Ishikawa (cell line): ENCODE measurements at regions not wholly inside any gene's neighbourhood (a gene's known extent, or its start where the extent isn't known, plus 50 kb on each side); places are given as distances from the start of the nearest gene placed in this dataset.

Source experiments
- CEBPB ChIP-seq: IDR thresholded peaks from 2 replicates; pipeline ENCODE4 v1.6.1; 2012
- CREB1 ChIP-seq: IDR thresholded peaks from 2 replicates; pipeline ENCODE4 v1.6.1; 2012; ENCODE audit warnings: low read depth
- EGR1 ChIP-seq: IDR thresholded peaks from 2 replicates; pipeline ENCODE4 v1.6.1; 2012
- EP300 ChIP-seq: IDR thresholded peaks from 2 replicates; pipeline ENCODE4 v1.6.1; 2012; ENCODE audit warnings: borderline replicate concordance
- FOXM1 ChIP-seq: IDR thresholded peaks from 2 replicates; pipeline ENCODE4 v1.6.1; 2012; ENCODE audit warnings: low read depth, borderline replicate concordance
- NFIC ChIP-seq: IDR thresholded peaks from 2 replicates; pipeline ENCODE4 v1.6.1; 2012
- RAD21 ChIP-seq: IDR thresholded peaks from 2 replicates; pipeline ENCODE4 v1.6.1; 2012; ENCODE audit warnings: low read depth
- REST ChIP-seq: IDR thresholded peaks from 2 replicates; pipeline ENCODE4 v1.6.1; 2012; ENCODE audit warnings: low read depth, mild to moderate bottlenecking
- TAF1 ChIP-seq: IDR thresholded peaks from 2 replicates; pipeline ENCODE4 v1.6.1; 2012; ENCODE audit warnings: low read depth, mild to moderate bottlenecking
- TCF12 ChIP-seq: IDR thresholded peaks from 2 replicates; pipeline ENCODE4 v1.6.1; 2012; ENCODE audit warnings: low read depth
- TEAD4 ChIP-seq: IDR thresholded peaks from 2 replicates; pipeline ENCODE4 v1.6.1; 2012
- USF1 ChIP-seq: IDR thresholded peaks from 2 replicates; pipeline ENCODE4 v1.6.1; 2012
- YY1 ChIP-seq: IDR thresholded peaks from 2 replicates; pipeline ENCODE4 v1.6.1; 2012; ENCODE audit warnings: low read depth
- ZBTB7A ChIP-seq: IDR thresholded peaks from 2 replicates; pipeline ENCODE4 v1.6.1; 2012; ENCODE audit warnings: low read depth
- TF ChIP-seq, protein P1 (sequence below): IDR thresholded peaks from 2 replicates; pipeline ENCODE4 v1.6.1; 2012

DNA sequence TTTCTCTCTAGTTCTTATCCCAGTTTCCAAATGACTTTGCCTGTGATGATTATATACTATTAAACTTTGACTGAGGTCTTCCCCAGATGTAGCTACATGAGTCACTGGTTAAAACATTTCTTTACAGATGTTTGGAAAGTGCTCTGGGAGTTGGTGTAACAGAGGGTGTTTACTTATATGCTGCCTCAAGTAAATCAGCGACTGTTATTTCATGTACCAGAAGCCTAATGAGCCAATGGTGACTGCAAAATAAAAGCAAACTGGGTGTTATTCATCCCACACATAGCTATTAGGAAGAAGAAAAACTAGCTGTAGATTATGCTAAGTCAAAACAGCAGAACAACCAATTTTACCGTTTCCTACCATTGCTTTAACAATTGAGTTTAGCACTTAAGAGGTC is 929.7 kb upstream of the SEMA6A start:
- TF ChIP-seq TCF12 (no peak), NFIC (no peak)

GRCh38 chr5:117497601-117498000 is 923.0 kb upstream of the SEMA6A start:
- TF ChIP-seq TAF1 = no peak
- no peak for TF ChIP-seq EGR1
- TF ChIP-seq CEBPB = no peak
- no peak for TF ChIP-seq FOXM1
- TF ChIP-seq NFIC = no peak
- no peak for TF ChIP-seq EP300

GRCh38 chr5:117496801-117497200 is 922.2 kb upstream of the SEMA6A start:
- TF ChIP-seq NFIC (no peak), EGR1 (no peak), TCF12 (no peak), TAF1 (no peak), USF1 (no peak), TEAD4 (no peak), EP300 (no peak), CREB1 (no peak), CEBPB (no peak), FOXM1 (no peak), REST (no peak), YY1 (no peak), RAD21 (no peak), ZBTB7A (no peak)
- TF ChIP-seq, protein P1, sequence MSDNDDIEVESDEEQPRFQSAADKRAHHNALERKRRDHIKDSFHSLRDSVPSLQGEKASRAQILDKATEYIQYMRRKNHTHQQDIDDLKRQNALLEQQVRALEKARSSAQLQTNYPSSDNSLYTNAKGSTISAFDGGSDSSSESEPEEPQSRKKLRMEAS = no peak

GRCh38 chr5:117494188-117494587 is 919.6 kb upstream of the SEMA6A start:
- TF ChIP-seq RAD21 (no peak), YY1 (no peak), CREB1 (no peak), NFIC (no peak), EP300 (no peak), USF1 (no peak), TEAD4 (no peak), ZBTB7A (no peak), TCF12 (no peak), CEBPB (no peak), EGR1 (no peak), FOXM1 (no peak), TAF1 (no peak), REST (no peak)
- TF ChIP-seq, protein P1 = no peak

DNA sequence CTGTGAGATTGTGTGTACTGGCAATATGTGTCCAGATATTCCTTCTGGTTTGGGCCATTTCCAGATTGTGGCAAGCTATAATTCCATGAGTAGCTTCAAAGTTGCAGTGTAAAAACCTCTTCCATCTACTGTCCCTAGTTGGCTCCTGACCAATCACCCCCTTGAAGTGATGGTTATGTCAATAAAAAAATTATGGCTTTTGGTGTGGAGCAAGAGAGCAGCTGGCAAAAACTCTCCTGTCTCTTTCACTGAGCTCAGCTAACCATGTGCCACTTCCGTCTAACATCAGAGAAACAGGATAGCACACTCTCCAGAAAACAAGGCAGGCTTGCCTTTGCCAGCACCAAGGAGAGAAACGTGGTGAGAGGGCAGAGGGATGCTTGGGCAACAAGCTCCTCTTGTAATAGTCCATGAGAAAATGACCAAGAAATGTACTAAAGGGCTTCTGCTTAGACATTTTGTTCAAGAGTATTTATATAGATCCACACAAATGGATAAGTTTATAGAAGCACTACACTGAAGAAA is 914.4 kb upstream of the SEMA6A start:
- TF ChIP-seq TAF1 (no peak), CEBPB (no peak), TEAD4 (no peak), TCF12 (no peak), YY1 (no peak), NFIC (no peak), CREB1 (no peak), ZBTB7A (no peak), EP300 (no peak), FOXM1 (no peak), REST (no peak), EGR1 (no peak), RAD21 (no peak), USF1 (no peak)
- TF ChIP-seq, protein P1 = no peak
